Cerebellar nuclear complex (tissue), 1 donor: ENCODE measurements at regions not wholly inside any gene's neighbourhood (a gene's known extent, or its start where the extent isn't known, plus 50 kb on each side); places are given as distances from the start of the nearest gene placed in this dataset.

Experiments used
- DNase-seq, 2 experiments: peaks; one replicate each; lab custom pipeline; 2025; lab: John Stamatoyannopoulos, UW

DNA sequence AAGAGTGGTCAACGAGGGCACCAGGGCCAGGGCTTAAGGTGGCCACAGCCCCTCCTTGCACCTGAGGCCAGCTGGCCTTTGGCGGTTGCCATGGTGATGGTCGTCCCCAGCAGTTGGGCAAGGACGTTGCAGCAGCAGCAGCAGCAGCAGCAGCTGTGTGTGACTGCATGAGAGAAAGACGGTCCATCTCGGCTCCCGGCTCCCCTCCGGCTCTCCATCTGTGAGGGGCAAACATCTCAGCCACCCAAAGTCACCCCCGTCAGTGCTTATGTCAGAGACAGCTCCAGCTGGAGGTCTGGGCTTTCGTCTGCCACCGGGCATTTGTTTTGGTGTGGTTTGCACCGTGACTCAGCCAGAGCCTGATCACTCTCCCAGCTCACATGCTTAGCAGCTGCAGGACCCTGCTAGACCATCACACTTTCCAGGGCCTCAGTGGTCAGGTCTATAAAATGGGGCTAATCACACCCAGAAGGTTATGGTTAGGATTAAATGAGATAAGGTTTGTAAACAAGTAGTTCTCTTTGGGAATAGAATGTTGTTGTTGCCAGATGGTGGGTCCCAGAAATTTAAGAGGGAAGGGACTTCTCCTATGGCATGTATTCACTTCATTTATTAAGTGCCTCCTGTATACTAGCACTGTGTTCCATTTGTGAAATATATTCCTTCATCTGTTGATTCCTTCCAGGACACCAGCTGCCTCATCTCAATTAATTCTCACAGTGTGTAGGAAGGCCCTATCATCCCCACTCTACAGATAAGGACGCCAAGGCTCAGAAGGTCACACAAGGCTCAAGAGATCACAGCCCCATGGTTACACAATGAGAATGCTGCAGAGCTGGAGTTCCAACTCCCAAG, 212.6 kb upstream of the LHX5 start:
- DNase-seq: no peak

DNA sequence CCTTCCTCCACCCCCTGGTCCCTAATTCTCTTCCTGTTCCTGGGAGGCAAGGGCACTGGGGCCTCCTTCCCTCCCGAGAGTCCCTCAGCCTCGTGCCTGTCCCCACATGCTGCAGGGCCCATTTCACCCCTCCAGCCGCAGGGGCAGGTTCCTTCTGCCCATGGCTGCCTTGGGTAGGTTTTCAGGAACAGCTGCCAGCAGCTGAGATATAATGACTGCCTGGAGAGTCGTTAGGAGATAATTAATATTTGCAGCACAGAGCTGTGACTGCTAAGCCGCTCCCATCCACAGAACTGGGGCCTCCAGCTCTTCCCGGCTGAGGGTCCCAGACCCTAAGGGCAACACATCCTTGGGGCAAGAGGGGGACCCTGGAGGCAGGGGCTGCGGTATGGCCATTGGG, 211.9 kb upstream of the LHX5 start:
- DNase-seq: no peak

DNA sequence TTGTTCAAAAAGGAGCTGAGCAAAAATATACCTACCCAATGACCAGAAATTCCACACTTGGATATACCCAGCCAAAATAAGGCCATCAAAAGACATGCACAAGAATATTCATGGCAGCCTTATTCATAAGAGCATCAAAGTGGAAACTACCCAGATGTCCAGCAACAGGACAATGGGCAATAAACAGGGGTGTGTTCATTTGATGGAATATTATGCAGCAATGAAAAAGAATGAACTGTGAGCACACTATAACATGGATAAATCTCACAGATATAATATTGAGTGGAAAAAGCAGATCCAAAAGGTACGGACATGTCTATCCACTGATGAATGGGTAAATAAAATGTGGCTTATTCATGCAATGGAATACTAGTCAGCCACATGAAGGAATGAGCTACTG, 209.2 kb upstream of the LHX5 start:
- DNase-seq: no peak

DNA sequence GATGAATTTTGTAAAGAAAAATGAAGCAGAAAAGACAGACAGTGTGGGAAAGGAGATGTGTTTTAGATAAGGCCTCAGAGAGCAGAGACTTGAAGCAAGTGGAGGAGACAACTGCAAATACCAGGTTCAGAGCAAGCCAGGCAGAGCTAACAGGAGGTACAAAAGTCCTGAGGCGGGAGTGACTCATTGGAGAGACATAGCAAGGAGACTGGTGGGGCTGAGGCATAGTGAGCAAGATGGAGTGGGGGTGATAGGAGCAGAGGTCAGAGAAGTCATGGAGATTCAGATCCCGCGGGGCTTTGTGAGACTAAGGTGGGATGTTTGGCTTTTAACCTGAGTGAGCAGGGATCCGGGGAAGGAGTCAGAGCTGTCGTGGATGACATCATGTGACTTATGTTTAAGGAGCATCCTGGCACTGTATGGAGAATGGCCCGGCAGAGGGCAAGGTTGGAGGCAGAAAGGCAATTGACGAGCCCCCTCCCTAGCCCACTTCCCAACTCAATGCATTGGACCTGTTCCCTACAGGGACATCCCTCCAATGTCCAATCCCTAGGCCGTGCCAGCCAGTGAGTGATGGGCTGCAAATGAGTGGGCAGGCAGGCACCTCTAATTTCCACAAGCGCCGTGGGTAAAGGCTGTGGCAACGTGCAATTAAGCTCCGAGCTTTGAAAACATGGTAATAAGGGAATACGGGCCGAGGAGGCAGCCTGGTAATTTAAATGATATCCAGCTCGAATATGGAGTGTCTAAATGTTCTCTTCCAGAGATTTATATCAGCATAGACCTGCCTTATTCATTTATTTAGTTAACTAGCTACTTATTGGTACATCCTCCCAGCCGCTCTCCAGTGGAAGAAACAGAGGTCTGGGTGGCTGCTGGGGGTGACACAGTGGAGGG, 206.8 kb upstream of the LHX5 start:
- no peak for DNase-seq

DNA sequence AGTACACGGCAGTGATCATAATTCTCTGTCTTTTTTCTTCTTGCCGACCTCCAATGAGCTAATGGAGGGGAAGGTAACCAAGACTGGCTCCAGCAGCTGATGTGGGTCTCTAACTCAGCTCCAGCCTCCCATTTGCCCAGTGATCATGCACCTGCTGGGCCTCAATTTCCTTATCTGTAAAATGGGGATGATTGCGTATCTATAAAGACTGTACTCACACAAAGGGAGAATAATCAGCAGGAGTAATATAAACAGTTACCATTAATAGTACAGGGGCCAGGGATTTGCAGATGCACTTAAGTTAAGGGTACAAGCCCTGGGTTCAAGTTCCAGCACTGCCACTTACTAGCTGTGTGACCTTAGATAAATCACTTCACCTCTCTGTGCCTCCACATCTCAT, 204.9 kb upstream of the LHX5 start:
- DNase-seq: no peak

DNA sequence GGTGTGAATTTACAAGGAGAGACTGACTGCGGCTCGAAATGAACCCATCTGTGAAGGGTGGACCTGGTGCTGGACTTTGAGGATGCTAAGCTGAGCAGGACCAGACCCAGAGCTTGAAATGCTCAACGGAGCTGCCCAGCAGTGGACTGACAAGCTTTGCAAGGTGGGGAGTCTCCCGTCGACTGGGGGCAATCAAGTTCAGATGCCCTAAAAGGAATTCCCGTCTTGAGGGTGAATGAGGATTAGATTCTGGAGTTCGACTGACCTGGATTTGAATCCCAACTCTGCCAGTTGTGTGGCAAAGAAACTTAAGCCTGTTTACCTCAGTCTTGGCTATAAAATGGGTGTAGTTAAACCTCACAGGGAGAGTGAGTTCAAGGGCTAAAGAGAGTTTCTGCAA, 204.4 kb upstream of the LHX5 start:
- DNase-seq: no peak

DNA sequence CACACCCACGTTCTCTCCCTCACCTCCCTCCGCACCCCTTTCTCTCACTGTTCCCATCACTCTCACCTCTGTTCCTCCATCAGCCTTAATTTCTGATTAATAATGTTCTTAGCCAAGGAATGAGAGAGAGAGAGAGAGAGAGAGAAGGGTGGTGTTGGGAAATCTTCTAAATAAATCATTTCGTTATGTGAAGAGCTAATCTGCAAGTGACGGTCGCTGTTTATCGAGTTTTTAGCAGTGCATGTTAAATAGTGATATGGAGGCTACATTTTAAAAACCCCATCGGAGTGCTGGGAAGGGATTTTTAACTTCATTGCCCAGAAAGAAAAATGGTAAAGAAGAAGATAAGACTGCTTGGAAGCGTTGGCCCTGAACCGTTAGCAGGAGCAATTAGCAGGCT, 203.3 kb upstream of the LHX5 start:
- DNase-seq: no peak

DNA sequence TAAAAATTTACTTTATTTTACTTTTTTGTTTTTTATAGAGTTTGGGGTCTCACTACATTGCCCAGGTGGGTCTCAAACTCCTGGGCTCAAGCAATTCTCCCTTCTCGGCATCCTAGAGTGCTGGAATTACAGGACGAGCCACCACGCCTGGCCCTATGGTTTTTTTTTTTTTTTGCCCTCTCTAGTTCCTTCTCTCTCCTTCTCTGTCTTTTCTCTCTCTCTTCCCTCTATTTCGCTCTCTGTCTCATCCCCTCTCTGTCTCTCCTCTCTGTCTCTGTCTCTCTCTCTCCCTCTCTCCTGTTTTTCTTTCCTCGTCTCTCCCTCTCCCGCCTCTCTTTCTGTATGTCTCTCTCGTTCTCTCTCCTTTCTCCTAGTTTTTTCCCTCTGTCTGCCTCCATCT, 202.6 kb upstream of the LHX5 start:
- no peak for DNase-seq

DNA sequence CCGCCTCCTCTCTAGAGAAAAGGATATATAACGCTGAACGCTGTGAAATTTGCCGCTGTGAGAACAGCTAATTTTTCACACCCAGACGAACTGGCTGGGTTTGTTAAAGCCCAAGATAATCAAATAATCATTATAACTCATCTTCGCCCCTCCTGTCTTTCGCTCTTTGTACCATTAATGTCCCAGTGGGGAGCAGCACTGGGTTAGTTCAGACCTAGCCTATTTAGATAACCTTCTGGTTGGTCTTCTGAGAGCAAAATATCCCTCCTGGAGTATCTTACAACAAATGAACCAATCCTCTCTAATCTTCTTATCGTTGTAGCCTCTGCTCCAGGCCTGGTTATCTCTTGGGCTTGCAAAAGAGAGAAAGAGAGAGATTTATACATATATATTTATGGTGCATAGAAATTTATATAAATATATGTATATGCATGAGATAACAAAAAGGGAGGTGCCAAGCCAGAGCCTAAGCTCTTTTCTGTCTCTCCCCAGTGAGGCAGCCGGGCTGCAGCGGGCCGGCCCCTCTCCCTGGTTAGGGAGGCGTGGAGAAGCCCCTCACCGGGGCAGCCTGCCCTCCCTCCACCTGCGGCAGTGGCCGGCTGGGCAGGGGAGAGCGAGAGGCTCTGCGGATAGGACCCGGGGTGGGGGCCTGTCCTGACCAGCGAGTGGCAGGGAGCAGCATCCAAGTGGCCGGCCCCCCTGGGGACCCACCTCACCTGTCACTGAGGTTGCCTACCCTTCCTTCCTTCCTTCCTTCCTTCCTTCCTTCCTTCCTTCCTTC, 202.0 kb upstream of the LHX5 start:
- DNase-seq: no peak

DNA sequence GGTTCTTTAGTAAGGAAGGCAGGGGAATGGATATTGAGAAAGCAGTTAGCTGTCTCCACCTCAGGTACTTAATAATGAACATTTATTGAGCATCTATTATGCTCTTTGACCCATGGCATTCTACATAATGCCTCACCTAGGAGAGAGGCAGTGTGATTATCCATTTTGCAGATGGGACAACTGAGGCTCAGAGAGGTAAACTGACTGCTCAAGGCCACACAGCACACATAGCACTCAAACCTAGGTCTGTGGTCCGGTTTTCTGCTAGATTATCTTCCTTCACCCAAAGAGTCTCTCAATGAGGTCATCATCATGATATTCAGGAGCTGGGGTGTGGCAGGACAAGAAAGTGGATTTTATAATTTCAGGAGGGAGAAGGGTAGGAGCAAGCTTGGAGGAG, 199.1 kb upstream of the LHX5 start:
- no peak for DNase-seq

DNA sequence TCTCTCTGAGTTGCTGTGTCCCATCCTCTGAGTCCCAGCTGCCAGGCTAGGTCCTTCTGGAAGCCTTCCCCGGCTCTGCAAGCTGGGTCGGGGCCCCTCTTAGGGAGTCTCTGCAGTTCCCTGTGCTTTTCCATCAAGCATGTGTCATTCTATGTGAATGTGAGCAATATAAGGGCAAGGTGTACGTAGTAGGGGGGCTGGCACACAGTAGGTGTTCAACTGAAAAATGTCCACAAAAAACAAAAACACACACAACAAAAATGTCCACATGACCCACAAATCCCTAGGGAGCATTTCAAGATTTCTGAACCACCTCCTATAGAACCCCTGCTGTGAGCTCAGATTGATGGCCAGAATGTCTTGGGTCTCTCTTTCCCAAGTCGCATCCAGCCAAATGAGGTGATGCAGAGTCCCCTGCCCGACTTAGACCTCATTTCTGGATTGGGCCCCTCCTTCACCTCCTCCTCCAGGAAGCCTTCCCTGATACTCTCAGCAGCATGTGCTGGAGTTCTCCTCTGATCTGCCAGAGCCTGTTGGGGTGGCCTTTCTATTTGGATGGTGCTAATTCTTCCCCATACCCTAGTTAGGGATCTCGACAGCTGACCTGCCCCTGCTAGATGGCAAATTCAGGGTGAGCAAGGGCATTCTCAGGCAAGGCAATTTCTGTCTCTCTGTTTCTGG, 196.1 kb upstream of the LHX5 start:
- no peak for DNase-seq

DNA sequence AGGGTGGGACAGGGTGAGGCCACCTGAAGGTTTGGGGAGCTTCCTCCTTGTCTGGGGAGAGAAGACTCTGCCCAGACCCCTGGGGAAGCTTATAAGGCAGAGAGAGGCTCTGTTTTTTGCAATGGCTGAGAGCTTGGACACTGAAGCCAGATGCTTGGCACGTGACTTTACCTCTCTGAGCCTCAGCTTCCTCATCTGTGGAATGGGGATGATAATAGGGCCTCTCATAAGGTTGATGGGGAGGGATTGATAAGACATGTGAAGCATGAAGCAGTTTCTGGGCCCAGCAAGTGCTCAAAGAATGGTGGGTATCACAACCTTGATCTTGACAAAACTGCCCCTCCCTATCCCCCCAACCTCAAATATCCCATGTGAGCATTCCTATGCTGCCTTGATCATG, 195.4 kb upstream of the LHX5 start:
- no peak for DNase-seq

DNA sequence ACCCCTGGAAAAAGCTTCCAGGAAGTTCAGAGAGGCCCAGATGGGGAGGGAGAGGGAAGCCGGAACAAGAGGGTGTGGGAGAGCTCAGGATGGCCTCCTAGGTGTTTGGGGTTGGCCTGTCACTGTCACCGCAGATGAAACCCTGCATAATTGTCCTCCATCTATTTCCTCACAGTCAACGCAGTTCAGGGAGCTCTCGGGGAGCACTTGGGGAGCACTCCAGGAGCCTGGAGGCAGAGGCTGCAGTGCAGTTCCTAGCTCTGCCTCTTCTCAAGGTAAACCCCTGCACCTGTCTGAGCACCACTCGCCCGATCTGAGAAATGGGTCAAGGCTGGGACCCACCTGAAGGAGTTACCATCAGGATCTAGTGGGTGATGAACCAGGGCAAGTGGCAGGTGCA, 194.6 kb upstream of the LHX5 start:
- no peak for DNase-seq

DNA sequence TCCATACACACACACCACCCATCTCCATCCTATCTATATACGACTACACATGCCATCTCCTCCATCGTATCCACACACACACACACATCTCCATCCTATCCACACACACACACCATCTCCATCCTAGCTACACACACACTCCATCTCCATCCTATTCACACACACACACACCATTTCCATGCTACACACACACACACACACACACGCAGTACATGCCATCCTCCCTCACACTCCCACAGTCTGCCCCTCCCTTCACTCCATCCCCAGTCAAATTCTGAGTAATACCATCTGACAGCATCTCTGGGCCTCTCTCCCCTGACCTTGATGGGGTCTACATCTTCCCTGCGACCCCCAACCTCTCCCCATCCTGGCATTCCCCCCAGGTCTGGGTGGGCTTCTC, 193.8 kb upstream of the LHX5 start:
- no peak for DNase-seq

DNA sequence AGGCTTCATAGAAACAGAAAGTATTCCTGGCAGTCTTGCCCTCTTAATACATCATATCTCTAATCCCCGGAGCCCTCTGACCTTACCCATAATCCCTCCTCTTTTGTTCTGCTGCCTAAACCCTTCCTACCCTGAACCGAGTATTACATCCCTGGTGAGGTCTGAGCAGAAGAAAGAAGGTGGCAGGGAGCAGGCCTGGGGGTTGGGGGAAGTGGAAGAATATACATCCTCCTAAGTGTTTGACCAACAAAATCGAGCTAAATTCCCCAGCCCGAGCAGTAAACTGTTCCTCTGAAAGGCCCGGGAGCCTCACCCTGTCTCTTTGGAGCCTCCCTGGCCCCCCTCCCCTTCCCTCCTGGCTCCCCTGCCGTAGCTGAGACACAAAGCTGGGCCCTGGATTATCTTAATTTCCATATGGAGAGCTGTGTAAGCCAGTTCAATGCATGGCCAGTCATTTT, 192.6 kb upstream of the LHX5 start:
- DNase-seq: no peak

DNA sequence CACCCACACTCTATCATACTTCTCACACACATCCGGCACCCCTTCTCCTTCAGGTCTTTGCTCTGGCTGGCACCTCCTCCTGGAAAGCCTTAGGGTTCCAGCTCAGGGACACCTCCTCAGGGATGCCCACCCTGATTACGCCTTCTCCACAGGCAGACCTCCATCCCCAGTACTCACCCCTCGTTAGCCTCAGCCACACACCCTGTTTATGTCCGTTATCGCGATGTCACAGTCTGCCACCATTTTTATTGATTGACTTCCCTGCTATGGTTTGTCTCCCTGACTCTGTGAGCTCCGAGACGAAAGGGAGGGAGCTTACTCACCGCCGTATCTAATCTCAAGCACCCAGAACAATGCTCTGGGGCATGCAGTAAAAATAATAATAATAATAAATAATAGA, 191.7 kb upstream of the LHX5 start:
- DNase-seq: no peak

DNA sequence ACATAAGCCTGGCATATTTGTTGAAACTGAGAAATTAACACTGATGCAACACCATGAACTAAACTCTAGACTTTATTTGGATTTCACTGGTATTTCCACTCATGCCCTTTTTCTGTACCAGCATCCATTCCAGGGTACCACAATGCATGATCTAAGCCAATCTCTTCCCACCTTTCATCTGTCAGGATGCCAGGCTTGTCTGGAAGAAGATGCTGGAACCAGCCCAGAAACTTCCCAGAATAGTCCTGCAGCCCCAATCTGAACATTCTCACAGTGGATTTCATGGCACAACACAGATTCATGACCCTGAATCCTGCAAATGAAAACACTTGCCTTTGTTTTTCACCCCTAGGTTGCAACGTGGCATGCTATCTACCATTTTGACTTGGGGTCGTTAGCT, 189.3 kb upstream of the LHX5 start:
- DNase-seq: peak; percentile 43 to 60

DNA sequence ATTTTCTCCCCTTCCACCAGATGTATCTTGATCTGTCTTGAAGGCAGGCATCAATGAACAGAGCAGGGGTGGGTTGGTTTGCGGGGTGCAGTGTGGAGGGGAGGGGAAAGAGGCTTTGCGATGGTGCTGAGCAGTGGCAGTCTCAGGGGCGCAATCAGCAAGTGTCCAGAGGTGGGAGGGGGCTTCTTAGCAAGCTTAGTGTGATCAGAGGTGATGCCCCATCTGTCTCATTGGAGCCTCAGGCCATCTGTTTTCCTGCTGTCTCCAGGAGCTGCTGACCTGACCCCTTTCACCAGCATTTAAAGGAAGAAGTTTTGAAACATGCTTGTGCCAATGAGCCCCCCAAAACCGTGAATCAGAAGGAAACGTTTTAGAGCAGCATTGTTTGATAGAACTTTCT, 187.7 kb upstream of the LHX5 start:
- DNase-seq: no peak

DNA sequence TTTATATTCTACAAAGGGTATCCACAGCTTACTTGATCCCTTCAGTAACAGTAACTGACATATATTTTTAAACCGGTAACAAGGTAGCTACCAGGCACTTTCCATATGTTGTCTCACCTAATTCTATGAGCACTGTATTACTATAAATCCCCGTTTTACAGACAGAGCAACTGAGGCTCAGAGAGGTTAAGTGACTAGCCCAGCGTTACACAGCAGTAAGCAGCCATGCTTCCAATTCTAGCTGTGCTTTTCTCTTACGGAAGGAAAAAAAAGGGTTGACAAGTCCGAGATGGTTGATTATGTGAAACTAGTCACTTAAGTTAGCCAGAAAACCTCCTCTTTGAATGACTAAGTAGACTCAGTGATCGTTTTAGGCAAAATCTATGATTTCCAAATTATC, 187.3 kb upstream of the LHX5 start:
- no peak for DNase-seq

DNA sequence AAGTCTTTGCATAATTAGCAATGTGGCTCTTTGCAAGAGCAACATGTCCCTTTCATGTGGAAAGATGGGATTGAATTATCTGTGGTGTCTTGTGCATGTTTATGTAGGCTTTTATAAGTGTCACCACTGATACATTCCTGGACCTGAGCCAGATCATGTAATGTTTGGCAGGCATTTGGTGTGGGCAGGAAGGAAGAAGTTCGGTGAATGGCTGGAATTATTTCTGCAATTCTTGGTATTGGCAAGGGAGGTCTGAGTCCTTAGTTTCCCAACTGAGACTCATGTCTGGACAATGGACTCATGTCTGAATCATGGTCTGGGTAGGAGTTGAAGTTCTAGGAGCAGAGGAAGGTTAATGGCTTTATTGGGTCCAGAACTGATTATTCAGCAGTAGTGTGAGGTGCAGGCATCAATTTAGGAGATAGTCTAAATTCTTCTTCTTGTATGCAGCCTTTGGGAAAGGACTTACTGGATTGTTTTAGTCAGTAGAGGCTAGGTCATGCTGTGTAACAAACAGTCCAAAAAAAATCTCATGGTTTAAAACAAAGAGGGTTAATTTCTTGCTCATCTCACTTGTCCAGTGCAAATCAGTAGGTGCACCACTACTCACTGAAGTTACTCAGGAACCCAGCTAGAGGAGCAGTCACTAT, 186.5 kb upstream of the LHX5 start:
- DNase-seq: no peak

DNA sequence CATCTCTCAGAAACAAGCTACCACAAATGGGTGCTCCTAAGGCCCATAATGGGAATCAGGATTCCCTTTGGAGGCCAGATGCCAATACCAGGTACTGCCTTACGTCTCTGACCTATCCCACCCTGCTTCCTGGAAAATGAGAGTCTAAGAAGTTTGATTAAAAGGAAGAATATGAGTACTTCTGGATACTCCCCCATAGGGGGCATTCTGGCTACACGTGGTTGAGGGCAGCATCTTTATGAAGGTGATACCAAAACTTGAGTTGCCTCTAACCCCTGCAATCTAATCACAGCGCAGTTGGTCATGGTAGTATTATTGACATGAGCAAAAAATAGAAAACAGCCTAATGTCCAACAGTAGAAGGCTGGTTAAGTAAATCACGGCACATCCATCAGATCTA, 184.2 kb upstream of the LHX5 start:
- DNase-seq: no peak
